CD14-positive monocyte (primary cell): ENCODE measurements at regions not wholly inside any gene's neighbourhood (a gene's known extent, or its start where the extent isn't known, plus 50 kb on each side); places are given as distances from the start of the nearest gene placed in this dataset.

ENCODE experiments used
- DNase-seq, 3 donors: peaks; one replicate each; pipeline ENCODE4 v3.0.0-alpha.2; 2011 to 2022
- H2AFZ ChIP-seq: 2 replicates; pipeline ENCODE4 v1.6.0; 2012; ENCODE audit warnings: mild to moderate bottlenecking, low read depth, low read length, inconsistent platforms; ENCODE audit not compliant: insufficient read depth, poor library complexity, severe bottlenecking
- H3K27ac ChIP-seq, 2 donors: 1 replicate in 1 of 2; 2 replicates in 1 of 2; pipeline ENCODE4 v1.5.1; 2012 to 2013; ENCODE audit warnings: low read length in 2 of 2, control low read depth in 1 of 2, inconsistent platforms in 1 of 2, low read depth in 1 of 2, mild to moderate bottlenecking in 1 of 2
- H3K27me3 ChIP-seq, 2 donors: one replicate each; pipeline versions ENCODE4 v1.6.0 to v1.6.1; 2011 to 2013; ENCODE audit warnings: low read length in 2 of 2; ENCODE audit not compliant: control insufficient read depth in 2 of 2, insufficient read depth in 2 of 2
- H3K36me3 ChIP-seq, 2 donors: replicated peaks in 1 of 2; 1 replicate in 1 of 2; 2 replicates in 1 of 2; pipeline versions ENCODE4 v1.5.1 to v1.6.1; 2012 to 2013; ENCODE audit warnings: low read length in 2 of 2, control low read depth in 1 of 2, inconsistent platforms in 1 of 2, mild to moderate bottlenecking in 1 of 2; ENCODE audit not compliant: insufficient read depth in 2 of 2, control insufficient read depth in 1 of 2
- H3K4me1 ChIP-seq, 2 donors: 1 replicate in 1 of 2; 2 replicates in 1 of 2; pipeline versions ENCODE4 v1.5.1 to v1.6.1; 2012 to 2013; ENCODE audit warnings: low read length in 2 of 2, control low read depth in 1 of 2, inconsistent platforms in 1 of 2, mild to moderate bottlenecking in 1 of 2, moderate library complexity in 1 of 2; ENCODE audit not compliant: insufficient read depth in 2 of 2, control insufficient read depth in 1 of 2
- H3K4me2 ChIP-seq: replicated peaks from 2 replicates; pipeline ENCODE3; 2012; ENCODE audit warnings: low read length, moderate library complexity, mild to moderate bottlenecking; ENCODE audit not compliant: poor library complexity, severe bottlenecking; ENCODE audit errors: extremely low read depth
- H3K4me3 ChIP-seq, 3 experiments: fragments of 200-600 bp in 1 of 3; sonication (generic) in 1 of 3; replicated peaks in 1 of 3; 1 replicate in 2 of 3; 2 replicates in 1 of 3; pipeline ENCODE4 v1.5.1; 2011 to 2013; ENCODE audit warnings: low read length in 3 of 3, mild to moderate bottlenecking in 3 of 3, control low read depth in 2 of 3, low read depth in 2 of 3, inconsistent platforms in 1 of 3, moderate library complexity in 1 of 3
- H3K79me2 ChIP-seq: 2 replicates; pipeline ENCODE4 v1.6.0; 2012; ENCODE audit warnings: mild to moderate bottlenecking, control low read depth, inconsistent platforms, low read length, moderate library complexity; ENCODE audit not compliant: insufficient read depth
- H3K9ac ChIP-seq: 2 replicates; pipeline ENCODE4 v1.6.0; 2017; ENCODE audit warnings: low read length, mild to moderate bottlenecking; ENCODE audit not compliant: insufficient read depth, poor library complexity, severe bottlenecking
- H3K9me3 ChIP-seq, 2 donors: replicated peaks in 1 of 2; 1 replicate in 1 of 2; 2 replicates in 1 of 2; pipeline versions ENCODE4 v1.5.1 to v1.6.1; 2012 to 2013; ENCODE audit warnings: low read length in 2 of 2, control low read depth in 1 of 2; ENCODE audit not compliant: control insufficient read depth in 1 of 2, insufficient read depth in 1 of 2
- H4K20me1 ChIP-seq: 2 replicates; pipeline ENCODE4 v1.6.0; 2012; ENCODE audit warnings: mild to moderate bottlenecking, low read length, control low read depth, moderate library complexity; ENCODE audit not compliant: insufficient read depth
- H3K27ac Mint-ChIP-seq, 7 donors: one replicate each; pipeline ENCODE4 v1.8.0; 2020; ENCODE audit warnings: mild to moderate bottlenecking in 7 of 7, mixed read lengths in 7 of 7, moderate library complexity in 6 of 7, inconsistent platforms in 2 of 7
- H3K27me3 Mint-ChIP-seq, 3 donors: one replicate each; pipeline ENCODE4 v1.8.0; 2021 to 2022; ENCODE audit warnings: low read depth in 3 of 3, mild to moderate bottlenecking in 3 of 3, mixed read lengths in 3 of 3, moderate library complexity in 3 of 3, inconsistent platforms in 1 of 3
- H3K36me3 Mint-ChIP-seq, 2 donors: one replicate each; pipeline ENCODE4 v1.8.0; 2020; ENCODE audit warnings: mixed read lengths in 2 of 2, inconsistent platforms in 1 of 2, mild to moderate bottlenecking in 1 of 2
- H3K4me1 Mint-ChIP-seq: one replicate; pipeline ENCODE4 v1.8.0; 2020; ENCODE audit warnings: mild to moderate bottlenecking, mixed read lengths
- H3K4me3 Mint-ChIP-seq, 2 donors: one replicate each; pipeline ENCODE4 v1.8.0; 2020; ENCODE audit warnings: mild to moderate bottlenecking in 2 of 2, mixed read lengths in 2 of 2, moderate library complexity in 1 of 2
- H3K9me3 Mint-ChIP-seq, 7 donors: one replicate each; pipeline ENCODE4 v1.8.0; 2020 to 2022; ENCODE audit warnings: mixed read lengths in 7 of 7, mild to moderate bottlenecking in 6 of 7, moderate library complexity in 6 of 7, inconsistent platforms in 2 of 7
- WGBS: methylation state at CpG from one replicate; pipeline ENCODE4 v1.1.5; 2013; ENCODE audit warnings: missing lambda C conversion rate; ENCODE audit not compliant: insufficient coverage; 5-methylcytosine and 5-hydroxymethylcytosine counted together
- intact Hi-C, 2 donors: fragments of 100-400 bp; cut with micrococcal nuclease; formaldehyde crosslinking; loops; one replicate each; pipeline versions ENCODE4 v1.15.0 to v1.15.1; 2023
- TF ChIP-seq, protein P1 (sequence below): fragments of 200-600 bp; IDR thresholded peaks from one replicate; pipeline ENCODE4 v1.8.0; 2022; ENCODE audit warnings: antibody characterized with exemption, mild to moderate bottlenecking

DNA sequence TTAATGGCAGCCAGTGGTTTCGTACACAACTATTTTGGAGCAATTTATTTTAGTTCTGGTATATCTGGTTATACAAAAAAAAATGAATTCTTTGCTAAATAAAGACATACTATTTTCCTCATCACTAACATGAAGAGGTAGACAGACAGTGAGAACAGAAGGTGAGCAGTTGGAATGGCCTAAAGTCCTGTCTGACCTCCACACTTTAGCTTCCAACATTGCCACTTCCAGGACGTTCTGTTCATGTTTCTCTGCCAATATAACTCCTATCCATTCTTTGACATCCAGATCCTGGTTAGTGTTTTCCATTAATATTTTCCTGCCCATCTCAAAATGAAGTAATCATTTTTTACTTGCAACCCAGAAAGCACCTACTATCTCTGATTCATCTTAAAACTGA is 112.9 kb upstream of the FRY start:
- Mint-ChIP-seq H3K27me3 (no peaks in the 10 kb centered on the region), H3K4me1 (peaks cover 44% of the 10 kb centered on the region), H3K9me3 (no peaks in the 10 kb centered on the region), H3K27ac (no peak overlapping the region), H3K36me3 (peaks cover 20 to 27% of the 10 kb centered on the region in 2 donors), H3K4me3 (no peak overlapping the region)
- TF ChIP-seq, protein P1, sequence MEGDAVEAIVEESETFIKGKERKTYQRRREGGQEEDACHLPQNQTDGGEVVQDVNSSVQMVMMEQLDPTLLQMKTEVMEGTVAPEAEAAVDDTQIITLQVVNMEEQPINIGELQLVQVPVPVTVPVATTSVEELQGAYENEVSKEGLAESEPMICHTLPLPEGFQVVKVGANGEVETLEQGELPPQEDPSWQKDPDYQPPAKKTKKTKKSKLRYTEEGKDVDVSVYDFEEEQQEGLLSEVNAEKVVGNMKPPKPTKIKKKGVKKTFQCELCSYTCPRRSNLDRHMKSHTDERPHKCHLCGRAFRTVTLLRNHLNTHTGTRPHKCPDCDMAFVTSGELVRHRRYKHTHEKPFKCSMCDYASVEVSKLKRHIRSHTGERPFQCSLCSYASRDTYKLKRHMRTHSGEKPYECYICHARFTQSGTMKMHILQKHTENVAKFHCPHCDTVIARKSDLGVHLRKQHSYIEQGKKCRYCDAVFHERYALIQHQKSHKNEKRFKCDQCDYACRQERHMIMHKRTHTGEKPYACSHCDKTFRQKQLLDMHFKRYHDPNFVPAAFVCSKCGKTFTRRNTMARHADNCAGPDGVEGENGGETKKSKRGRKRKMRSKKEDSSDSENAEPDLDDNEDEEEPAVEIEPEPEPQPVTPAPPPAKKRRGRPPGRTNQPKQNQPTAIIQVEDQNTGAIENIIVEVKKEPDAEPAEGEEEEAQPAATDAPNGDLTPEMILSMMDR: no peak
- intact Hi-C loops: no loop called here
- Histone ChIP-seq H3K4me3 (no peak overlapping the region), H3K4me2 (no peak overlapping the region), H3K9me3 (no peaks in the 10 kb centered on the region), H4K20me1 (no peaks in the 10 kb centered on the region), H2AFZ (no peak overlapping the region), H3K27me3 (no peaks in the 10 kb centered on the region), H3K9ac (no peak overlapping the region), H3K27ac (no peak overlapping the region), H3K4me1 (peaks cover 24 to 27% of the 10 kb centered on the region in 2 donors), H3K79me2 (peaks cover 16% of the 10 kb centered on the region), H3K36me3 (no peaks in the 10 kb centered on the region)
- WGBS: 100% methylated on average over 1 of the region's 2 CpGs
- no peak for DNase-seq

DNA sequence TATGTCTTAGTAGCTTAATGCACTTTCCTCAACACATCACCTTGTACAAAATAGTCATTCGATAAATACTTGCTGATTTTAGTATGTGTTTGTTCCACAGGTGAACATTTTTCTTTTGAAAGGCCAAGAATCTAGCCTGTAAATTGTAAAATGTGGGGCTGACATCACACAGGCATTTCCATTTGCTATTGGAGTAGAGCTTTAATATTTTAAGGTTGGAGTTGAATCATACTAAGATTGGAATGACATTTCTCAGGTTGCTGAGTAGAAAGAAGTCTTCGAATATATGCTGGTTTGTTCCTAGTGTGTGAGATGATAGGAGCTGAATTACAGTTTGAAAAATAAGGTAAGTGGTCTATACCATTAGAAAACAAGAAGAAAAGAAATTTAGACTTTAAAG is 112.3 kb upstream of the FRY start:
- Histone ChIP-seq H3K4me1 (peaks cover 25 to 28% of the 10 kb centered on the region in 2 donors), H3K4me2 (no peak overlapping the region), H2AFZ (no peak overlapping the region), H3K79me2 (peaks cover 16% of the 10 kb centered on the region), H3K9me3 (no peaks in the 10 kb centered on the region), H3K4me3 (no peak overlapping the region), H3K27me3 (no peaks in the 10 kb centered on the region), H3K9ac (no peak overlapping the region), H3K27ac (no peak overlapping the region), H4K20me1 (no peaks in the 10 kb centered on the region), H3K36me3 (no peaks in the 10 kb centered on the region)
- TF ChIP-seq, protein P1: no peak
- H3K4me3 Mint-ChIP-seq: no peak overlapping the region
- no peaks in the 10 kb centered on the region for H3K27me3 Mint-ChIP-seq
- WGBS: no CpG with 5 or more reads among the region's 2 CpGs
- H3K27ac Mint-ChIP-seq: no peak overlapping the region
- H3K4me1 Mint-ChIP-seq: peaks cover 41% of the 10 kb centered on the region
- intact Hi-C loops: no loop called here
- no peak for DNase-seq
- H3K36me3 Mint-ChIP-seq: peaks cover 20 to 27% of the 10 kb centered on the region in 2 donors
- H3K9me3 Mint-ChIP-seq: no peaks in the 10 kb centered on the region
